Central memory CD8-positive, alpha-beta T cell (primary cell): ENCODE measurements at regions not wholly inside any gene's neighbourhood (a gene's known extent, or its start where the extent isn't known, plus 50 kb on each side); places are given as distances from the start of the nearest gene placed in this dataset.

ENCODE experiments used
- ATAC-seq: fragments of 150-1000 bp; cut with Tn5 transposase; replicated peaks from 2 replicates; pipeline ENCODE4 v1.10.0; 2022; ENCODE audit warnings: mild to moderate bottlenecking, moderate FRiP score, moderate number of reproducible peaks; ENCODE audit not compliant: poor library complexity, severe bottlenecking; ENCODE audit errors: extremely low read depth
- DNase-seq, 2 donors: peaks; one replicate each; pipeline ENCODE4 v3.0.0; 2021; ENCODE audit warnings: low spot score in 2 of 2
- H3K27ac Mint-ChIP-seq: one replicate; pipeline ENCODE4 v1.8.0; 2022; ENCODE audit warnings: low read depth, mild to moderate bottlenecking, moderate library complexity, mixed read lengths
- H3K27me3 Mint-ChIP-seq: one replicate; pipeline ENCODE4 v1.8.0; 2022; ENCODE audit warnings: mixed read lengths
- H3K36me3 Mint-ChIP-seq: one replicate; pipeline ENCODE4 v1.8.0; 2022; ENCODE audit warnings: mild to moderate bottlenecking, moderate library complexity, mixed read lengths; ENCODE audit not compliant: insufficient read depth
- H3K4me1 Mint-ChIP-seq: one replicate; pipeline ENCODE4 v1.8.0; 2022; ENCODE audit warnings: mixed read lengths
- H3K4me3 Mint-ChIP-seq: one replicate; pipeline ENCODE4 v1.8.0; 2022; ENCODE audit warnings: mild to moderate bottlenecking, moderate library complexity, mixed read lengths
- H3K9me3 Mint-ChIP-seq: one replicate; pipeline ENCODE4 v1.8.0; 2022; ENCODE audit warnings: mixed read lengths

GRCh38 chr14:87811246-87811645 lies 181.7 kb downstream of the GALC start:
- H3K27ac Mint-ChIP-seq, result no peak overlapping the region
- ATAC-seq (no peak), DNase-seq (no peak)
- no peak overlapping the region for H3K4me3 Mint-ChIP-seq
- H3K4me1 Mint-ChIP-seq, result no peaks in the 10 kb centered on the region
- no peaks in the 10 kb centered on the region for H3K9me3 Mint-ChIP-seq
- no peaks in the 10 kb centered on the region for H3K36me3 Mint-ChIP-seq
- peaks cover 36% of the 10 kb centered on the region for H3K27me3 Mint-ChIP-seq

GRCh38 chr14:87810711-87811110 lies 182.3 kb downstream of the GALC start:
- Mint-ChIP-seq H3K9me3 (no peaks in the 10 kb centered on the region), H3K27me3 (peaks cover 36% of the 10 kb centered on the region), H3K4me3 (no peak overlapping the region), H3K36me3 (no peaks in the 10 kb centered on the region), H3K27ac (no peak overlapping the region), H3K4me1 (no peaks in the 10 kb centered on the region)
- DNase-seq, result no peak
- ATAC-seq, result no peak

- Mint-ChIP-seq H3K27me3 (peaks cover 24% of the 10 kb centered on the region), H3K4me1 (no peaks in the 10 kb centered on the region), H3K9me3 (no peaks in the 10 kb centered on the region), H3K36me3 (no peaks in the 10 kb centered on the region), H3K27ac (no peak overlapping the region), H3K4me3 (no peak overlapping the region)
- DNase-seq, result no peak
- no peak for ATAC-seq
These were observed 183.7 kb downstream of the GALC start for GRCh38 chr14:87809261-87809660.

GRCh38 chr14:87805315-87805723 lies 187.7 kb downstream of the GALC start:
- Mint-ChIP-seq H3K4me1 (no peaks in the 10 kb centered on the region), H3K36me3 (no peaks in the 10 kb centered on the region), H3K27me3 (peaks cover 17% of the 10 kb centered on the region), H3K9me3 (no peaks in the 10 kb centered on the region), H3K4me3 (no peak overlapping the region), H3K27ac (no peak overlapping the region)
- DNase-seq, result peak; percentile 11 to 16
- no peak for ATAC-seq

GRCh38 chr14:87800216-87800615 lies 192.8 kb downstream of the GALC start:
- no peak overlapping the region for H3K4me3 Mint-ChIP-seq
- DNase-seq (no peak), ATAC-seq (no peak)
- no peak overlapping the region for H3K27ac Mint-ChIP-seq
- H3K4me1 Mint-ChIP-seq, result no peaks in the 10 kb centered on the region
- H3K9me3 Mint-ChIP-seq, result no peaks in the 10 kb centered on the region
- H3K36me3 Mint-ChIP-seq, result no peaks in the 10 kb centered on the region
- H3K27me3 Mint-ChIP-seq, result peaks cover 17% of the 10 kb centered on the region

- DNase-seq, result no peak
- Mint-ChIP-seq H3K27me3 (peaks cover 17% of the 10 kb centered on the region), H3K27ac (no peak overlapping the region), H3K4me3 (no peak overlapping the region), H3K4me1 (no peaks in the 10 kb centered on the region), H3K9me3 (no peaks in the 10 kb centered on the region), H3K36me3 (no peaks in the 10 kb centered on the region)
- ATAC-seq, result no peak
These were observed 193.6 kb downstream of the GALC start for GRCh38 chr14:87799400-87799799.

GRCh38 chr14:87797001-87797400 lies 196.0 kb downstream of the GALC start:
- Mint-ChIP-seq H3K36me3 (no peaks in the 10 kb centered on the region), H3K4me1 (no peaks in the 10 kb centered on the region), H3K27ac (no peak overlapping the region), H3K4me3 (no peak overlapping the region), H3K9me3 (no peaks in the 10 kb centered on the region), H3K27me3 (peaks cover 29% of the 10 kb centered on the region)
- ATAC-seq, result no peak
- DNase-seq, result no peak

GRCh38 chr14:87794561-87794960 lies 198.4 kb downstream of the GALC start:
- Mint-ChIP-seq H3K4me3 (no peak overlapping the region), H3K27ac (no peak overlapping the region), H3K9me3 (no peaks in the 10 kb centered on the region), H3K4me1 (no peaks in the 10 kb centered on the region), H3K27me3 (peaks cover 39% of the 10 kb centered on the region), H3K36me3 (no peaks in the 10 kb centered on the region)
- no peak for ATAC-seq
- no peak for DNase-seq

GRCh38 chr14:87785897-87786296 lies 207.1 kb downstream of the GALC start:
- ATAC-seq, result no peak
- Mint-ChIP-seq H3K27ac (no peak overlapping the region), H3K9me3 (no peaks in the 10 kb centered on the region), H3K36me3 (no peaks in the 10 kb centered on the region), H3K27me3 (peaks cover 27% of the 10 kb centered on the region), H3K4me3 (no peak overlapping the region), H3K4me1 (no peaks in the 10 kb centered on the region)
- no peak for DNase-seq

- Mint-ChIP-seq H3K4me1 (no peaks in the 10 kb centered on the region), H3K27me3 (peaks cover 19% of the 10 kb centered on the region), H3K36me3 (no peaks in the 10 kb centered on the region), H3K9me3 (no peaks in the 10 kb centered on the region), H3K27ac (no peak overlapping the region), H3K4me3 (no peak overlapping the region)
- DNase-seq (no peak), ATAC-seq (no peak)
These were observed 208.6 kb downstream of the GALC start for GRCh38 chr14:87784386-87784785.

- Mint-ChIP-seq H3K36me3 (no peaks in the 10 kb centered on the region), H3K4me3 (no peak overlapping the region)
- ATAC-seq, result no peak
These were observed 209.9 kb downstream of the GALC start for GRCh38 chr14:87783071-87783470.

GRCh38 chr14:87772854-87773253 lies 220.1 kb downstream of the GALC start:
- no peak overlapping the region for H3K4me3 Mint-ChIP-seq
- DNase-seq (no peak), ATAC-seq (no peak)
- H3K27ac Mint-ChIP-seq, result no peak overlapping the region
- no peaks in the 10 kb centered on the region for H3K4me1 Mint-ChIP-seq
- peaks cover 2% of the 10 kb centered on the region for H3K36me3 Mint-ChIP-seq
- peaks cover 10% of the 10 kb centered on the region for H3K9me3 Mint-ChIP-seq
- H3K27me3 Mint-ChIP-seq, result peaks cover 7% of the 10 kb centered on the region

More at GRCh38 chr14:87783071-87783470, 209.9 kb downstream of the GALC start:
- H3K4me1 Mint-ChIP-seq, result no peaks in the 10 kb centered on the region
- no peaks in the 10 kb centered on the region for H3K9me3 Mint-ChIP-seq
- no peak for DNase-seq
- H3K27ac Mint-ChIP-seq, result no peak overlapping the region
- peaks cover 19% of the 10 kb centered on the region for H3K27me3 Mint-ChIP-seq

- no peak for ATAC-seq
- Mint-ChIP-seq H3K9me3 (peaks cover 10% of the 10 kb centered on the region), H3K4me3 (no peak overlapping the region), H3K27ac (no peak overlapping the region), H3K4me1 (no peaks in the 10 kb centered on the region), H3K36me3 (no peaks in the 10 kb centered on the region), H3K27me3 (peaks cover 26% of the 10 kb centered on the region)
- DNase-seq, result no peak
These were observed 225.4 kb downstream of the GALC start for GRCh38 chr14:87767567-87767901.

- Mint-ChIP-seq H3K4me3 (no peak overlapping the region), H3K9me3 (peaks cover 13% of the 10 kb centered on the region), H3K27ac (no peak overlapping the region), H3K4me1 (no peaks in the 10 kb centered on the region), H3K36me3 (no peaks in the 10 kb centered on the region), H3K27me3 (no peaks in the 10 kb centered on the region)
- DNase-seq (no peak), ATAC-seq (no peak)
These were observed 234.1 kb downstream of the GALC start for GRCh38 chr14:87758876-87759275.
